GM18517 (cell line): ENCODE measurements at regions not wholly inside any gene's neighbourhood (a gene's known extent, or its start where the extent isn't known, plus 50 kb on each side); places are given as distances from the start of the nearest gene placed in this dataset.
"Not testable (repeated sequence)": the region's sequence is repeated elsewhere in the genome, so short reads cannot be mapped to it uniquely, and the experiment has no call there.

ENCODE experiments used
- ATAC-seq: cut with Tn5 transposase; IDR thresholded peaks from one replicate; pipeline ENCODE4 v1.9.1; 2021; ENCODE audit warnings: mild to moderate bottlenecking, moderate library complexity; ENCODE audit not compliant: unreplicated experiment

DNA sequence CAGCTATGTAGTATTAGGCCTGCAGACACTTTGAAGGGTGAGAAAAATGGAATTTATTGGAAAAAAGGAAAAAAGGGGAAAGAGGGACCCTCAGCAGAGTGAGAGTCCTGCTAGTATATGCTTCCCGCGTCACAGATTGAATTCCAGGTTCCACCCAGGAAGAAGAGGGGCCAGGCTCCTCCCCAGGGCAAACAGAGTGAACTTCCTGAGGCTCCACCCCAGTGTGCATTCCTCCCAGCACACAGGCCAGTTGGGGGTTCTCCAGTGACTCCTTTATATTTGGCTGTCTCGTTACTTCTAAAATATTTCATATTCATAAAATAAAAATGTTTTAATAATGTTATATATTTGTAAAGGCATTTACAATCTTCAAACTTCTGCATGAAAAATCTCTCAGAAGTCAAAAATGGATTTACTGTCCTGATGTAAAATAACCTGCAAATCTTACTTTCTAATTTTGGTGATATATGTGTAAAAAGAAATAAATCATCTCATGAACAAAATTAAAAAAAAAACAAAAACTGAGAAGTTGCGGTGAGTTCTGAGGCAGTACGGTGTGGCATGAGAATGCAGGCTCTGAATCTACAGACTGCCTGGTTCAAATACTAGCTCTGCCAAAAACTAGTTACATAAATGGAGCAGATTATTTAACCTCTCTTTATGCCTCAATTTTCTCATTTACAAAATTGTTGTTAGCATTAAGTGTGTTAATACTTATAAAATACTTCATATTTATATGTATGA is 175.8 kb upstream of the P2RY1 start:
- ATAC-seq = no peak

DNA sequence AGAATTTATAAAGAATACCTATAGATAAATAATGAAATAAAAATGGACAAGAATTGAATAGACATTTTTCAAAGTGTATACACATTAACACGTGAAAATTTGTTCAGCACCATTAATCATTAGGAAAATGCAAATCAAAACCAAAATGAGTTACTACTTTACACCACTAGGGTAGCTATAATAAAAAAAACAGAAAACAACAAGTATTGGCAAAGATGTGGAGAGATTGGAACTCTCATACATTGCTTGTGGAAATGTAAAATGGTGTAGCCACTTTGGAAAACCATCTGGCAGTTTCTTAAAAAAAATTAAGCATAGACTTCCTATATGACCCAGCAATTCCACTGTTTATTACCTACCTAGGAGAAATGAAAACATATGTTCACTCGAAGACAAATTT is 172.8 kb upstream of the P2RY1 start:
- no peak for ATAC-seq

GRCh38 chr3:152664766-152665165 is 170.2 kb upstream of the P2RY1 start:
- no peak for ATAC-seq

DNA sequence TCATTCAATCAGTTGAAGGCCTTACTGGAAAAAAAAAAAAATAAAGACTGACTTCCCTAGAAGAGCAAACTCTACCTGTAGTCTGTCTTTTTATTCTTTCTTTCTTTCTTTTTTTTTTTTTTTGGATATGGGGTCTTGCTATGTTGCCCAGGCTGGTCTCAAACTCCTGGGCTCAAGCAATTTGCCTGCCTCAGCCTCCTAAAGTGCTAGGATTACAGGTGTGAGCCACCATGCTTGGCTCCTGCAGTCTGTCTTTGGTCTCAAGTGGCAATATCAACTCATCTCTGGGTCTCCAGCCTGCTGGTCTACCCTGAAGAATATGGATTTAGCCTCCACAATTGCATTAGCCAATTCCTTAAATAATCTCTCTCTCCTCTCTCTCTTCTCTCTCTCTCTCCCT is 167.7 kb upstream of the P2RY1 start:
- no peak for ATAC-seq

GRCh38 chr3:152669560-152669959 is 165.4 kb upstream of the P2RY1 start:
- ATAC-seq = no peak

DNA sequence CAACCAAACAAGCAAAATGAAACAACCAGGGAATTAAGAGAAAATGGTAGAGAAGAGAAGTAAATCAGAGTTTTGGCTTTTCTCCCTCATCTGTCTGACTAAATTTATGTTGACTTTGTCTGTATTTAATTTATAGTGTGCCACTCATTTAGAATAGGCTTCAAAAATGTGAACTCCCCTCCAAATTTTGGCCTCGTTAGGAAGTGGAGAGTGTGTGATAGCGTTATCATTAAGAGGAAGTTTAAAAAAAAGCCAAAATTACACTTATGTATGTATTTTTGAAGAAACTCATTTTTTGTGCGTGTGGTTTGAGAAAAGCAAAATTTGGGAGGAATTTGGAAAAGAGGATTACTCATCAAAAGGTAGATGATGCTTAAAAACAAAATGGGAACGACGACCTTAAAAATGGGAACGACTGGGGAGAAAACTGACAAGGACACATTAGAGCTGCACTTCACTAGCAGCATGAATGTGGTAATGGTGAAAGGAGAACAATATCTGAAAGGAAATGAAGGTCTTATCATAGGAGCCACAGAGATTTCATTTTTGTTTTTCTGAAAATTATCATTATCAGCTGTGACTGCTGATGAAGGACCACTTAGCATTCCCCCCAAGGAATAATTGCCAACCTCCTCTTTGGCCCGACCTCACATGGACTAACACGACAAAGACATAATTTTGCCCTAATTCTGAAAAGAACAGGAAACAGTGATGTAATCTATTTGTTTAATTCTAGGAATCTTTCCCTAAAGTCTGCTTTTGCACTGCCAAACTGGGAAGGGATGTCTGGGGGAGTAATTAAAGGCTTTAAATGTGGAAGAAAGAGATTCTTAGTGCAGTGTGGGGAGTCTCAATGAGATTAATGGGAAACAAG is 163.2 kb upstream of the P2RY1 start:
- ATAC-seq = no peak

DNA sequence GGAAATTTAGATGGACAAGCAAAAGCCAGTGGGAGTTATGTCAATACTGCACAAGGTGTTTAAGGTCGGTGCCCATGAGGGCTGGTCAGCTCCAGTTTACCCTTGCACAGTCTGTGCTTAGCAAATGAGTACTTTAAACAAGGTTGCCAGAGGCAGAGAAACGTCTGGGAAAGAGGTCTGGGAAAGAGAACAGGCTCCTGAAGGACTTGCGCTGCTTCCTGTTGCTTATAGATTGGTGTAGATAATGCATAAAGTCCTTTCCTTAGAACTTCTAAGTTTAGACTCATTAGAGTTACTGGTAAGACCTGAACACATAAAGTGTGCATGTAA is 162.6 kb upstream of the P2RY1 start:
- no peak for ATAC-seq

GRCh38 chr3:152676810-152677379 is 158.0 kb upstream of the P2RY1 start:
- ATAC-seq = no peak

GRCh38 chr3:152677491-152677890 is 157.4 kb upstream of the P2RY1 start:
- no peak for ATAC-seq

DNA sequence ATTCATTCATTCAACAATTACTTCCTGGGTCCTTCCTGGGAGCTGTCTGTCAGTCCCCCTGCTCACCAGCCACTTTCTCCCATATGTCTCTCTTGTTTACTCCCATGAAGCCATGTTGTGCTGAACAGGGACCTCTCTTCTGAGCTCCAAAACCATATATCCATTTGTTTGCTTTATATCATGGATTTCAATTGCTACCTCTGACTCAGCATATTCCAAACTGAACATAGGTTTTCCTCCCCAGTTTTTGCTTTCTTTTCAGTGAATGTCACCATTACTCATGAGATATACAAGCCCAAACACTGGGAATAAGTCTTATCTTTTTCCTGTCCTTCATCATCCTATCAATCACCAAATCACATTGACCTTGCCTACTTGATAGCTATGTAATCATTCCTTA is 152.5 kb upstream of the P2RY1 start:
- no peak for ATAC-seq

DNA sequence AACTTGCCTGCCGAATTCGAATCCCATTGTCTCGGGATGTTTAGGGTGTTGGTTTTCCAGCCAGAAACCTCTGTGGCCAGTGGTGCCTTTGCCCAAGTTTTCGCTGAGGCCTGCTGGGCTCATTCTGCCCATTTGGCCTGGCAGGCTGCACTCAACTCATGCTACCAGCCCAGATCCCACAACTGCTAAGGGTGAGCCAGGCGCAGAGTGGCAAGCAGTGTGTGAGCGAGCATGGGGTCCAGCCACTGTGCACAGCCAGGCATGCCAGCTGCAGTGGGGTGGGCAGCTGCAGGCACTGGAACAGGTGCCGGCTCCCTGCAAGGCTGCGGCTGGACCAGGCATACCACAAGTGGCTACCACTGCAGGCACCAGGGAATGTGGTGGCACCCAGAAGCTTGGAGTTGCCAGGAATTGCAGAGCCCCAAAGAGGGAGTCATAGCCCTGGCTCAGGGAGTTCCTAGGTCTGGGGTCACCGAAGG is 151.4 kb upstream of the P2RY1 start:
- ATAC-seq = no peak

- ATAC-seq = no peak
These were observed 150.7 kb upstream of the P2RY1 start for GRCh38 chr3:152684279-152684678.

DNA sequence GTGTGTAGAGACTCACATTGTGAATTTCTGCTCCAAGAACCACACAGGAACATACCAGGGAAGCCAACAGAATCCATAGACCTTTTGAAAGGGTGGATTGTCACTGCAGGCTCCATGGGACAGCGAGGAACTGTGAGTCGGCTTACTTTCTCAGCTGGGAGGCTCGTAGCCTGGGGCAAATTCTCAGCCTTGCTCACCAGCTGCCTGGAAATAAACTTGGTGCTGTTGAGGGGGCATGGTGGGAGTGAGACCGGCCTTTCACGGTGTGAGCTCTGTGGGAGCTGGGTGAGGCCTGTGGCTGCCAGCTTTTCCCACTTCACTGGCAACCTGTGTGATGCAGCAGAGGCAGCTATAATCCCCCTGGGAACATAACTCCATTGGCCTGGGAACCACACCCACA is 146.6 kb upstream of the P2RY1 start:
- no peak for ATAC-seq

DNA sequence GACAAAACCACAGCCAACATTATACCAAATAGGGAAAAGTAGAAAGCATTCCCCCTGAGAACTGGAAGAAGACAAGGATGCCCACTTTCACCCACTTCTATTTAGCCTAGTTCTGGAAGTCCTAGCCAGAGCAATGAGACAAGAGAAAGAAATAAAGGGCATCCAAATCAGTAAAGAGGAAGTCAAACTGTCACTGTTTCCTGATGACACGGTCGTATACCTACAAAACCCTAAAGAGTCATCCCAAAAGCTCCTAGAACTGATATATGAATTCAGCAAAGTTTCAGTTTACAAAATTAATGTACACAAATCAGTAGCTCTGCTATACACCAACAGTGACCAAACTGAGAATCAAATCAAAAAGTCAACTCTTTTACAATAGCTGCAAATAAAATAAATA is 142.6 kb upstream of the P2RY1 start:
- ATAC-seq = not testable (repeated sequence)

DNA sequence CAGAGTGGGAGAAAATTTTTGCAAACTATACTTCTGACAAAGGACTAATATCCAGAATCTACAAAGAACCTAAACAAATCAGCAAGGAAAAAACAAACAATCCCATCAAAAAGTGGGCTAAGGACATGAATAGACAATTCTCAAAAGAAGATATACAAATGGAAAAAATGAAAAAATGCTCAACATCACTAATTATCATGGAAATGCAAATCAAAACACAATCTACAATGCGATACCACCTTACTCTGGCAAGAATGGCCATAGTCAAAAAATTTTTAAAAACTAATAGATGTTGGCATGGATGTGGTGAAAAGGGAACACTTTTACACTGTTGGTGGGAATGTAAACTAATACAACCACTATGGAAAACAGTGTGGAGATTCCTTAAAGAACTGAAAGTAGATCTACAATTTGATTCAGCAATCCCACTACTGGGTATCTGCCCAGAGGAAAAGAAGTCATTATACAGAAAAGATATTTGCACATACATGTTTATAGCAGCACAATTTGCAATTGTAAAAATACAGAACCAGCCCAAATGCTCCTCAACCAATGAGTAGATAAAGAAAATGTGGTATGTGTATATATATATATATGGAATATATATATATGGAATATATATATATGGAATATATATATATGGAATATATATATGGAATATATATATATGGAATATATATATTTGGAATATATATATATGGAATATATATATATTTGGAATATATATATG is 141.2 kb upstream of the P2RY1 start:
- ATAC-seq = not testable (repeated sequence)

DNA sequence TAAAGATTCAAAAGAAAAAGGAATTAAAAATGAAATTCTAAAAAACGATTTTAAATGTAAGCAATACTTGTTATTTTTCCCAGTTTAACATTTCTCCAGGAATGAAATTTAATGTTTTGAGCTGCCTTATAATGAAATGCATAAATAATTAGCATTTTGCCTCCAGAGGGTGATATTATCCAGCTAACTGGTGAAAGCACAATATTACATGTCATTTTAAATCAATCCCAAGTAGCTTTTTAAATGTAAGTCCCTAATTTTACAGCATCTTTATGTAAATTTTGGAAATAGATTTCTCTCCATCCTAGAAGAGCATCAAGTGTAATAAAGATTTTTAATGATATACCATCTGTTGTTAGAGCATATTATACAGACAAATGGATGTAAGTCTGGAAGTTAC is 139.1 kb upstream of the P2RY1 start:
- ATAC-seq = no peak

- ATAC-seq = no peak
These were observed 138.0 kb upstream of the P2RY1 start for GRCh38 chr3:152696962-152697361.

DNA sequence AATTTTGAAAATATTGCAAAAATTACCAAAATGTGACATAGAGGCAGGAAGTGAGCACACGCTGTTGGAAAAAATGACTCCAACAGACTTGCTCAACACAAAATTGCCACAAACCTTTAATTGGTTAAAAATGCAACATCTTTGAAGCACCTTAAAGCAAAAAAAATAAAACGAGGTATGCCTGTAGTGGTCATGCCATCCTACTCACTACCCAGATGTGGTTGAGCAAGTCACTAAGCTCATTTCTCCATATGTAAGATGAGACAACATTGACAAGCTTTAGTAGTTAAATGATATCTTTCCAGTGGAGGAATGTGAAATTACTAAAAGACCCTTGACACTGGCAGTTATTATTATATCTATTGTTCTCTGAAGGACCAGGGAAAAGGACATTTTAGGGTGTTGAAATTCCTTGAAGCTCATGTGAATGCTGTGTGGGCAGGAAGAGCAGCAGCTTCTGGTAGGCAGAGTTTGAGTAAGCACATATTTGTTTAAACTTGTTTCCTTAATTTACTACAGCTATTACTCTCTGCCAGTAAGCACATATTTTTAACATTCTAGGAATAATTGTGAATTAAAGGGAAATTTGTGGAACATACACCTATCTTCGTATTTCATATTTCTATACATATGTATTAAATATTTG is 131.6 kb upstream of the P2RY1 start:
- no peak for ATAC-seq

GRCh38 chr3:152706991-152707713 is 127.8 kb upstream of the P2RY1 start:
- ATAC-seq = peak; percentile 74

DNA sequence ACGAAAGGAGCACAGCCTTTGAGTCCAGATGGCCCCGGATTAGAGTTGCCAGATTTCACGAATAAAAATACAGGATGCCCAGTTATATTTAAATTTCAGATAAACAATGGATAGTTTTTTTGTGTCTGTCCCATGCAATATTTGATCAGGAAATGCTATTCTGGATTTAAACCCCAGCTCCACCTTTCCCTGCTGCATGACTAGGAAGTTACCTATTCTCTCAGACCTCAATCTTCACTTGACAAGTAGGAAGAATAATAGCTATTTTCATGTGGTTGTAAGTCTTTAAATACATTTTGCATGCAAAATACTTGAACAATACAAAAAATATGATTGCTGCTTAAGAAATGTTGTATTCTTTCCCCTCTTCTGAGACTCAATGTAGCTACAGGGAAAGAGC is 125.3 kb upstream of the P2RY1 start:
- ATAC-seq = no peak
